GM10266 (cell line): ENCODE measurements at regions not wholly inside any gene's neighbourhood (a gene's known extent, or its start where the extent isn't known, plus 50 kb on each side); places are given as distances from the start of the nearest gene placed in this dataset.

Experiments
- DNase-seq: peaks from one replicate; pipeline ENCODE4 v3.0.0; 2012; ENCODE audit errors: extremely low spot score
- CTCF ChIP-seq: IDR thresholded peaks from 2 replicates; pipeline ENCODE4 v1.5.1; 2012; ENCODE audit warnings: mild to moderate bottlenecking, low read depth; ENCODE audit not compliant: control insufficient read depth, insufficient read depth; ENCODE audit errors: missing control alignments

GRCh38 chr3:194249323-194250097, 101.6 kb downstream of the CPN2 start:
- TF ChIP-seq CTCF: no peak
- no peak for DNase-seq

GRCh38 chr3:194250098-194251002, 100.8 kb downstream of the CPN2 start:
- no peak for DNase-seq
- TF ChIP-seq CTCF: no peak

- no peak for DNase-seq
- no peak for TF ChIP-seq CTCF
Measured at GRCh38 chr3:194251007-194251406, 100.1 kb downstream of the CPN2 start.

- TF ChIP-seq CTCF: no peak
- no peak for DNase-seq
Measured at GRCh38 chr3:194251461-194251860, 99.7 kb downstream of the CPN2 start.

GRCh38 chr3:194251891-194252560, 99.1 kb downstream of the CPN2 start:
- no peak for DNase-seq
- no peak for TF ChIP-seq CTCF

GRCh38 chr3:194253270-194253669, 97.9 kb downstream of the CPN2 start:
- TF ChIP-seq CTCF: no peak
- no peak for DNase-seq
